ENCODE measurements at regions not wholly inside any gene's neighbourhood (a gene's known extent, or its start where the extent isn't known, plus 50 kb on each side); places are given as distances from the start of the nearest gene placed in this dataset.

GRCh38 chr14:98312006-98312405, 960.0 kb downstream of the BCL11B start:
- intact Hi-C loops (cut with DNase I) = no loop called here
- DNase-seq (ENCODE audit: low spot score) = no peak

- DNase-seq (ENCODE audit: low spot score) = no peak
- intact Hi-C loops (cut with DNase I) = no loop called here
Observed at GRCh38 chr14:98321841-98322240, 950.2 kb downstream of the BCL11B start.

- intact Hi-C loops (cut with DNase I) = no loop called here
- DNase-seq (ENCODE audit: low spot score) = no peak
Observed at GRCh38 chr14:98323836-98324235, 948.2 kb downstream of the BCL11B start.

GRCh38 chr14:98325761-98326160, 946.2 kb downstream of the BCL11B start:
- no peak for DNase-seq (ENCODE audit: low spot score)
- intact Hi-C loops (cut with DNase I) = no loop called here

GRCh38 chr14:98328496-98328895, 943.5 kb downstream of the BCL11B start:
- intact Hi-C loops (cut with DNase I) = no loop called here
- DNase-seq (ENCODE audit: low spot score) = no peak

GRCh38 chr14:98334186-98334585, 937.8 kb downstream of the BCL11B start:
- no peak for DNase-seq (ENCODE audit: low spot score)
- intact Hi-C loops (cut with DNase I) = no loop called here

GRCh38 chr14:98341211-98341610, 930.8 kb downstream of the BCL11B start:
- DNase-seq (ENCODE audit: low spot score) = no peak
- intact Hi-C loops (cut with DNase I) = no loop called here

GRCh38 chr14:98345161-98345560, 926.8 kb downstream of the BCL11B start:
- intact Hi-C loops (cut with DNase I) = no loop called here
- DNase-seq (ENCODE audit: low spot score) = no peak

GRCh38 chr14:98347686-98348085, 924.3 kb downstream of the BCL11B start:
- no peak for DNase-seq (ENCODE audit: low spot score)
- intact Hi-C loops (cut with DNase I) = no loop called here

- intact Hi-C loops (cut with DNase I) = no loop called here
- DNase-seq (ENCODE audit: low spot score) = no peak
Observed at GRCh38 chr14:98348505-98348904, 923.5 kb downstream of the BCL11B start.

GRCh38 chr14:98350213-98350612, 921.8 kb downstream of the BCL11B start:
- intact Hi-C loops (cut with DNase I) = no loop called here
- no peak for DNase-seq (ENCODE audit: low spot score)

- intact Hi-C loops (cut with DNase I) = loop anchor here in 1 of 2 donors (1.0 kb wide), 1 partner anchor 16 kb away; no protein-coding TSS in a partner anchor
- DNase-seq (ENCODE audit: low spot score) = no peak
Observed at GRCh38 chr14:98364961-98365360, 907.0 kb downstream of the BCL11B start.

- DNase-seq (ENCODE audit: low spot score) = no peak
- intact Hi-C loops (cut with DNase I) = no loop called here
Observed at GRCh38 chr14:98366429-98366828, 905.6 kb downstream of the BCL11B start.

GRCh38 chr14:98368221-98368620, 903.8 kb downstream of the BCL11B start:
- intact Hi-C loops (cut with DNase I) = no loop called here
- no peak for DNase-seq (ENCODE audit: low spot score)

- intact Hi-C loops (cut with DNase I) = no loop called here
- no peak for DNase-seq (ENCODE audit: low spot score)
Observed at GRCh38 chr14:98368916-98369315, 903.1 kb downstream of the BCL11B start.

GRCh38 chr14:98369344-98369743, 902.7 kb downstream of the BCL11B start:
- no peak for DNase-seq (ENCODE audit: low spot score)
- intact Hi-C loops (cut with DNase I) = no loop called here

GRCh38 chr14:98370352-98370751, 901.6 kb downstream of the BCL11B start:
- intact Hi-C loops (cut with DNase I) = no loop called here

GRCh38 chr14:98371141-98371540, 900.9 kb downstream of the BCL11B start:
- no peak for DNase-seq (ENCODE audit: low spot score)
- intact Hi-C loops (cut with DNase I) = no loop called here

More at GRCh38 chr14:98370352-98370751, 901.6 kb downstream of the BCL11B start:
- no peak for DNase-seq (ENCODE audit: low spot score)

- DNase-seq (ENCODE audit: low spot score) = no peak
- intact Hi-C loops (cut with DNase I) = no loop called here
Observed at GRCh38 chr14:98374136-98374535, 897.9 kb downstream of the BCL11B start.

GRCh38 chr14:98375566-98375965, 896.4 kb downstream of the BCL11B start:
- intact Hi-C loops (cut with DNase I) = no loop called here
- DNase-seq (ENCODE audit: low spot score) = no peak

- intact Hi-C loops (cut with DNase I) = loop anchor here in 1 of 2 donors (5.0 kb wide), 1 partner anchor 1908 kb away; no protein-coding TSS in a partner anchor
- no peak for DNase-seq (ENCODE audit: low spot score)
Observed at GRCh38 chr14:98379830-98380229, 892.2 kb downstream of the BCL11B start.

- intact Hi-C loops (cut with DNase I) = loop anchor here in 1 of 2 donors (5.0 kb wide), 1 partner anchor 1910 kb away; no protein-coding TSS in a partner anchor
- no peak for DNase-seq (ENCODE audit: low spot score)
Observed at GRCh38 chr14:98382662-98383061, 889.3 kb downstream of the BCL11B start.
